Muscle layer of duodenum (tissue), 2 donors: ENCODE measurements at regions not wholly inside any gene's neighbourhood (a gene's known extent, or its start where the extent isn't known, plus 50 kb on each side); places are given as distances from the start of the nearest gene placed in this dataset.
"Not testable (repeated sequence)": the region's sequence is repeated elsewhere in the genome, so short reads cannot be mapped to it uniquely, and the experiment has no call there.

ENCODE experiments used
- H3K27ac ChIP-seq: one replicate; pipeline ENCODE4 v1.7.0; 2013; ENCODE audit warnings: mild to moderate bottlenecking, low read length
- H3K27me3 ChIP-seq: one replicate; pipeline ENCODE4 v1.7.0; 2013; ENCODE audit warnings: low read depth, mild to moderate bottlenecking, control low read depth, low read length
- H3K36me3 ChIP-seq, 2 donors: one replicate each; pipeline ENCODE4 v1.7.0; 2013; ENCODE audit warnings: low read length in 2 of 2, control low read depth in 1 of 2, mild to moderate bottlenecking in 1 of 2; ENCODE audit not compliant: insufficient read depth in 2 of 2, control insufficient read depth in 1 of 2
- H3K4me1 ChIP-seq, 2 donors: one replicate each; pipeline ENCODE4 v1.7.0; 2013; ENCODE audit warnings: low read length in 2 of 2, mild to moderate bottlenecking in 2 of 2, control low read depth in 1 of 2, moderate library complexity in 1 of 2; ENCODE audit not compliant: insufficient read depth in 2 of 2, control insufficient read depth in 1 of 2
- H3K4me3 ChIP-seq, 2 donors: one replicate each; pipeline ENCODE4 v1.7.0; 2013; ENCODE audit warnings: low read length in 2 of 2, low read depth in 1 of 2, mild to moderate bottlenecking in 1 of 2
- H3K9me3 ChIP-seq, 2 donors: one replicate each; pipeline ENCODE4 v1.7.0; 2013; ENCODE audit warnings: low read length in 2 of 2, control low read depth in 1 of 2, mild to moderate bottlenecking in 1 of 2; ENCODE audit not compliant: control insufficient read depth in 1 of 2
- donor health status: healthy.

DNA sequence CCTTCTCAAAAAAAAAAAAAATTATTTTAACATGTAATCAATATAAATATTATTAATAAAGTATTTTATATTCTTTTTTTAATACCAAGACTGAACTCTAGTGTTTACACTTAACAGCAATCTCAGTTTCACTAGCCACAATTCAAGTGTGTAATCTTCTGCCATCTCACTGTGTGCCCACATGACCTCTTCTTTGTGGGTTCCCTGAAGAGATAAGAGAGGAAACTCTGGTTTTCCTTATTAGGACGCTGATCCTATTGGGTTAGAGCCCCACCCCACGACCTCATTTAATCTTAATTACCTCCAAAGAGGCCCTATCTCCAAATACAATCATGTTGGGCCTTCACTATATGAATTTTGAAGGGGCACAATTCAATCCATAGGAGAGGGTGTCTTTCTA lies 177.6 kb downstream of the STK31 start:
- Histone ChIP-seq H3K27ac (no peak overlapping the region), H3K4me1 (no peaks in the 10 kb centered on the region), H3K4me3 (no peak overlapping the region), H3K27me3 (no peaks in the 10 kb centered on the region), H3K36me3 (no peaks in the 10 kb centered on the region), H3K9me3 (no peaks in the 10 kb centered on the region)

DNA sequence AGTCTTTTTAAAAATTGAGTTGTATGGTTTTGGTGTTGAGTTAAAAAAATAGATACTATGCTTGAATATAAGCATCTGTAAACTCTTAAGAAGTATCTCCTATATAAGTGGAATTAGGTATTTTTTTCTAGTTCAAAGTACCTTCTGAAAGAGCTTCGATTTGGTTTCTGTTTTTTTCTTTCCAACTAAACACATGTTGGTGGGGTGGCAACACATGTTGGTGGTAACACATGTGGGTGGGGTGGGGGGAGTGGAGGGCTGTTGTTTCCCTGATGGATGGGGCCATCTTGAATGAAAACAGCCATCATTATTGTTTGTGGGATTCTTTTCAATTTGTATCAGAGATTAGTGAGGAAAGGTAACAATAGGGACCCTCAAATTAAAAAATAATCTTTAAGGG lies 178.9 kb downstream of the STK31 start:
- Histone ChIP-seq H3K27me3 (no peaks in the 10 kb centered on the region), H3K27ac (no peak overlapping the region), H3K9me3 (no peaks in the 10 kb centered on the region), H3K4me3 (no peak overlapping the region), H3K36me3 (no peaks in the 10 kb centered on the region), H3K4me1 (no peaks in the 10 kb centered on the region)

DNA sequence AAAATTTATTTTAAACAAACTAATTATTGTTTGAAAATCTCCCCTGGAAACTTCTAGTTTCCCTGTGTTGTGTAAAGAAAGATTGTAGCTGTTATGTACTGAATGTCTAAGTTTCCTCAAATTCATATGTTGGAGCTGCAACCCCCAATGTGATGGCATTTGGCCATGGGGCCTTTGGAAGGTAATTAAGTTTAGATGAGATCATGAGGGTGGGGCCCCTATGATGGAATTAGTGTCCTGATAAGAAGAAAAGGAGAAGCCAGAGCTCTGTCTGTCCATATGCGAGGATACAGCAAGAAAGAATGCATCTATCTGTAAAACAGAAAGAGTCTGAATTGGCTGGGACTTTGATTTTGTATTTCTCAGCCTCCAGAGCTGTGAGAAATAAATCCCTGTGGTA lies 179.5 kb downstream of the STK31 start:
- Histone ChIP-seq H3K36me3 (no peaks in the 10 kb centered on the region), H3K9me3 (no peaks in the 10 kb centered on the region), H3K4me1 (no peaks in the 10 kb centered on the region), H3K4me3 (no peak overlapping the region), H3K27ac (no peak overlapping the region), H3K27me3 (no peaks in the 10 kb centered on the region)

DNA sequence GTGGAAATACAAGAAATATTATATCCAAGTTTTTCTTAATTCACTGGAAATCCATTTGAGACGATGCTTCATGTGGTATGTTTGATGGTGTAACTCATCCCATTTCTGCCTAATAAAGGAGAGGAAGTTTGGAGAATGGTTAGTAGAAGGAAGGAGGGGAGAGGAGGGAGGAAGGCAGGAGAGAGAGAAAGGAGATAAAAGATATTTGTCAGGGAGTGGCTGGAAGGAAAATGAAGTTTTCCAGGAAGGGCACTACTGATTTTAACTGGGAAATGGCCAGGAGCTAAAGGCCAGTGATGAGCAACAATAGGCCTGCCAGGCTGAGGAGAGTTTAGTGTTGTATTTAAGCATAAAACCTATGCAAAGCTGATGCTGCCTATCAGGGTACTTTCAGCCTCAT lies 182.0 kb downstream of the STK31 start:
- Histone ChIP-seq H3K27ac (no peak overlapping the region), H3K9me3 (no peaks in the 10 kb centered on the region), H3K27me3 (no peaks in the 10 kb centered on the region), H3K4me3 (no peak overlapping the region), H3K36me3 (no peaks in the 10 kb centered on the region), H3K4me1 (no peaks in the 10 kb centered on the region)

DNA sequence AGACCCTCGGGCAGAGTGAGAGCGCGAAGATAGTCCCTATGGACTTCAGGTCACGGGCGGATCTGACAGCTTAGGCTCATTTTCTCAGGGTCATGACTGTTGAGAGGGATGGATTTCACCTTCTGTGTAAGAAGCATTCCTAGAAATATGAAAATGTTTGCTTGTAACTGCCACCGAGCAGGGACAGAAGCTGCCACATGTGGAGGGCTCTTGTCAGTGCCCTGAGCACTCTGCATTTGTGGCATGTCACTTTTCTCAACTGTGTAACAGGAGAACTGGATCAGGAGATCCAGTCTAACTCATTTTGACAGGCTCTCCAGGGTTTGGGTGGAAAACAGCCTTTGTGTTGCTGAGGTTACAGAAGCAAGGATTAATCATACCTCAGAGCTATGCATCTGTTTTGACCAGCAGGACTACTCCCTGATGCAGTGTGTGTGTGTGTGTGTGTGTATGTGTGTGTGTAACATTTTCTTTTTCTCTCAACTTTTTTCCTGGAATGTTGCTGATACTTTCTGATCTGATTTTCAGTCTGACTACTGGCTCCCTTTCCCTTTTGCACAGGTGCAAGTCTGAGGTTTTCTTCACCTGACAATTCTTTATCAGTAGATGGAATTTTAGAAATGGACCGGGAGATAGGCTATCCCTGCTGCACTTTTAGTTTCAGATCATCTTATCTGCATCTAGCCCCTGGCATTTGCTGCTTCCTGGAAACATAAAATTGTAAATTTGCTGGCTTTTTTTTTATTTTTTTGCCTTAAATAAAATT lies 183.3 kb downstream of the STK31 start:
- H3K27me3 ChIP-seq = no peaks in the 10 kb centered on the region
- H3K4me3 ChIP-seq = no peak overlapping the region
- no peaks in the 10 kb centered on the region for H3K9me3 ChIP-seq
- H3K4me1 ChIP-seq = no peaks in the 10 kb centered on the region
- H3K27ac ChIP-seq = no peak overlapping the region
- no peaks in the 10 kb centered on the region for H3K36me3 ChIP-seq

DNA sequence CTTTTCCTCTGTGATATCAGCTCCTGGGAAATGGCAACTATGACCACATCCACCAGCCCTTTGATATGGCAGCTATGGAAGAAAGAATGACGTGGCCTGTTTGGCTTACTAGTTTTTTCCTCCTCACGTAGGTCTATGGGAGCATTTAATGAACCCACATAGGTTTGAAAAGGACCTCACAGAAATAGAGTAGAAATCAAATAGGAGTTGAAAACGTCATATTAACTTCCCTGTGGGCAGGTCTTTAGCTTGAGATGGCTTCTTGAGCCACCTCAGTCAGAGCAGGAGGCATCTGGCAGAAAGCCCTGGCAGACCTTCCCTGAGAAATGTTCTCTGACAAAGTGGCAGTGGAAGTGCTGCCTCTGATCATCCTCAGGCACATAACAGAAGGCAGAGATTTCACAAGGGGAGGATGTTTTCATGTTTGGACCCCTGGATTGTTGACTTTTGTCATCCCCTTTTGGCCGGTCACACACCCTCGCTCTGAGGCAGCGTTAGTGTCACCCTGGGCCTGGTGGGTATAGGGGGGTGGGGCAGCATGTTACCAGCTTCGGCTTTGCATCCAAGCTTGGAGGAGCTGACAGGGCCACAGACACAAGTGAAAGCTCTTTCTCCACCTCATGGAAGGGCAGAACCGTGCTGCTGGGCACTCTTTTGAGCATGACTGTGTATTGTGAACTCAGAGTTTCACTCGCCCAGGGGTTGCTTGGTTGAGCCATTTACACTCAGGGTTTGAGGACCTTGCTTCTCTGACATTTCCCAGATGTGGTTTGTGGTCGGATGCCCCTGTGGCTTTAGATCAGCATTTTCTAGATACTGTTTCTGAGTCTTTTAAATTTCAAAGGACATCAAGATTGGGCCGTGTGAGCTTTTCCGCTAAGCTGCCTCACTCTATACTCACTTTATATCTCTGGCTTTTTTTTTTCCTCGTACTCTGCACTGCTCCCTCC lies 184.2 kb downstream of the STK31 start:
- no peak overlapping the region for H3K4me3 ChIP-seq
- H3K36me3 ChIP-seq = no peaks in the 10 kb centered on the region
- no peaks in the 10 kb centered on the region for H3K4me1 ChIP-seq
- no peak overlapping the region for H3K27ac ChIP-seq
- no peaks in the 10 kb centered on the region for H3K9me3 ChIP-seq
- H3K27me3 ChIP-seq = no peaks in the 10 kb centered on the region

DNA sequence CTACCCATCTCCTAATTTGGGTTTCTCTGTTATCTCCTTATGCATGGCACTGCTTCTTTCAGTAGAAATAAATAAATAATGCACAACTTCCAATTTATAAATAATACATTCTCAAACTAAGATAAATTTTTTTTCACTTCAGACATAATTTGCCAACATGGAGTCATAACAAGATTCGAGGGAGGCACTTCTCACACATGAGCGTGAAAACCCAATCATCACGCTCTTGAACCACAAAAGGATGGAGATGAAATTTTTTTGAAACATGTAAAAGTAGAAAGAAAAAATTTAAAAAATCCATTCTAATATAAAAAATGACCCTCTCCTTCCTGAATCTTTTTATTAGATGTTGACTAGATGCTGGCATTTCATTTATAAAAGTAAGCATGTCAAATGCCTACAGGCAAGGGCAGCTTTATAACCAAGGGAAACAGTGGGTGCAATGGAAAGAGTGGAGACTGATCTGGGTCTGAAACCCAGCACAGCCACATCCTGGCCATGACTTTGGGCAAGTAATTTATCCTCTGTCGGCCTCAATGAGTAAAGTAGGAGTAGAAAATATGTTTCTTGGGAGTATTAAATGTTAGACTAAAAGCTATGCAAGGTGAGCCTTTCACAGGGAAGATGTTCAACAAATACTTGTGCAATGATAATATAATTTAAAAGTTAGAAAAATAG lies 185.0 kb downstream of the STK31 start:
- no peaks in the 10 kb centered on the region for H3K36me3 ChIP-seq
- no peak overlapping the region for H3K4me3 ChIP-seq
- H3K4me1 ChIP-seq = no peaks in the 10 kb centered on the region
- H3K27me3 ChIP-seq = no peaks in the 10 kb centered on the region
- no peak overlapping the region for H3K27ac ChIP-seq
- H3K9me3 ChIP-seq = no peaks in the 10 kb centered on the region

DNA sequence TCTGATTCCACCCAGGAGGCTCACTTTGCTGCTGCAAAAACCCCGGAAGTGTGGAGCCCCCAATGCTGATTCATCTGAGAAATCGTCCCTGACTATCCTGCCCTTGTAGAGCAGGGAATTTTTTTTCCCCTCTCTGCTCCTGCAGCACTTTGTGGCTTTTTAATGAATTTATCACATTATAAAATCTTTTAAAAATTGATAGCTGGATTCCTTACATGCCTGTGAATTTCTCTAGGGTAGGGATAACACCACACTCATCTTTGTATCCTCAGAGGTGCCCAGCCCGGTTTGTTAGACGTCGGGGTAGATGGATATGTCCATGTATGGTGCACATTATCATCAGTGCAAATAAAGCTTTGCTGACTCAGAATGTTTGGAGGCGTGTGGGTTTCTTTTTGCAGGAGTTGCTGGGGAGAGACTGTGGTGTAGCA lies 185.7 kb downstream of the STK31 start:
- Histone ChIP-seq H3K27me3 (no peaks in the 10 kb centered on the region), H3K4me3 (no peak overlapping the region), H3K27ac (no peak overlapping the region), H3K4me1 (no peaks in the 10 kb centered on the region), H3K9me3 (no peaks in the 10 kb centered on the region), H3K36me3 (no peaks in the 10 kb centered on the region)

DNA sequence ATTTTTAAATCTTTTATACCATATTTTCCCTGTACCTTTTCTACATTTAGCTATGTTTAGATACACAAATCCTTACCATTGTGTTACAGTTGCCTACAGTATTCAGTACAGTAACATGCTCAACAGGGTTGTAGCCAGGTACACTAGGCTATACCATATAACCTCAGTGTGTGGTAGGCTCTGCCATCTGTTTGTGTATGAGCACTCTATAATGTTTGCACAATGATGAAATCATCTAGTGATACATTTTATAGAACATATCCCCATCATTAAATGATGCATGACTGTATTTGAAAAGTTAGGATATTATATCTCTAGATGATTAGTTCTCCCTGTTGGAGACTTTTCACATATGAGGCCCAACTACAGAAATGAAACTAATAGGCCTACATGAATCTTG lies 188.6 kb downstream of the STK31 start:
- Histone ChIP-seq H3K9me3 (no peaks in the 10 kb centered on the region), H3K36me3 (no peaks in the 10 kb centered on the region), H3K27me3 (no peaks in the 10 kb centered on the region), H3K4me1 (no peaks in the 10 kb centered on the region), H3K4me3 (no peak overlapping the region), H3K27ac (no peak overlapping the region)

DNA sequence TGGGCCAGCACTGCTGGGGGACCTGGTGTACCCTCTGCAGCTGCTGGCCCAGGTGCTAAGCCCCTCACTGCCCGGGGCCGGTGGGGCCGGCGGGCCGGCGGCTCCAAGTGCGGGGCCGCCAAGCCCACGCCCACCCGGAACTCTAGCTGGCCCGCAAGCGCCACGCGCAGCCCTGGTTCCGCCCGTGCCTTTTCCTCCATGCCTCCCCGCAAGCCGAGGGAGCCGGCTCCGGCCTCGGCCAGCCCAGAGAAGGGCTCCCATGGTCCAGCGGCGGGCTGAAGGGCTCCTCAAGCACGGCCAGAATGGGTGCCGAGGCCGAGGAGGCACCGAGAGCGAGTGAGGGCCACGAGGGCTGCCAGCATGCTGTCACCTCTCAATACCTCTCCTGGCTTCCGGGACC lies 194.9 kb downstream of the STK31 start:
- H3K27me3 ChIP-seq, H3K4me1 ChIP-seq, H3K36me3 ChIP-seq, H3K27ac ChIP-seq, H3K4me3 ChIP-seq, H3K9me3 ChIP-seq: not testable (repeated sequence)

DNA sequence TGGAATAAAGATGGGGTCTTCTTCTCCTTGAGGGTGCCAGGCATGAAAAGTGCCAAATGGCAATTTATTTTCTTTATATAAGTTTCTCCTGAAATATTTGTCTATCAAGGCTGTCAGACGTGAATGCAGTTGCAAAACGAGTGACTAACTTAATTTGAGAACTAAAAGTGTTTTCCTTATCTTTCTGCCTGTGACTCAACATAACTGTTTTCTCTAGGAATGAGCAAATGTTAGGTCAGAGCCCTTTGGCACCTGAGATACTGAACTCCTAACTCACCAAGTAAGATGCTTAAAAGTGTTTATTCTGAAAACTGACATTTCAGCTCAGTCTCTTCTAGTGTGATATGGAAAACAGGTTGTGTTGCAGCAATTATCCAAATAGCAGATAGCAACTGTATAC lies 197.0 kb downstream of the STK31 start:
- Histone ChIP-seq H3K36me3 (no peaks in the 10 kb centered on the region), H3K4me1 (no peaks in the 10 kb centered on the region), H3K9me3 (no peaks in the 10 kb centered on the region), H3K4me3 (no peak overlapping the region), H3K27ac (no peak overlapping the region), H3K27me3 (no peaks in the 10 kb centered on the region)
